Epithelial cell of esophagus (primary cell): ENCODE measurements at regions not wholly inside any gene's neighbourhood (a gene's known extent, or its start where the extent isn't known, plus 50 kb on each side); places are given as distances from the start of the nearest gene placed in this dataset.
A peak's percentile ranks its signal among the peaks of the same experiment; 100 is the strongest.

Experiments
- DNase-seq: peaks from one replicate; pipeline ENCODE4 v3.0.0; 2010; ENCODE audit warnings: low read depth
- H3K4me3 ChIP-seq: 2 replicates; pipeline ENCODE4 v1.5.1; 2011; ENCODE audit warnings: mild to moderate bottlenecking, low read length, control low read depth
- CTCF ChIP-seq: IDR thresholded peaks from 2 replicates; pipeline ENCODE4 v1.5.1; 2011; ENCODE audit warnings: low read depth, mild to moderate bottlenecking, low read length, control low read depth, inconsistent platforms; ENCODE audit not compliant: insufficient read depth; ENCODE audit errors: missing control alignments

- DNase-seq, result no peak
- H3K4me3 ChIP-seq, result no peak overlapping the region
- TF ChIP-seq CTCF, result no peak
These were observed 252.5 kb upstream of the SIX2 start for GRCh38 chr2:45261746-45262145.

GRCh38 chr2:45260946-45261345, 251.7 kb upstream of the SIX2 start:
- no peak for DNase-seq
- no peak for TF ChIP-seq CTCF
- no peak overlapping the region for H3K4me3 ChIP-seq

GRCh38 chr2:45259547-45260160, 250.4 kb upstream of the SIX2 start:
- DNase-seq, result no peak
- no peak for TF ChIP-seq CTCF
- H3K4me3 ChIP-seq, result no peak overlapping the region

GRCh38 chr2:45259138-45259537, 249.9 kb upstream of the SIX2 start:
- no peak overlapping the region for H3K4me3 ChIP-seq
- DNase-seq, result peak; percentile 28

GRCh38 chr2:45258311-45258710, 249.1 kb upstream of the SIX2 start:
- DNase-seq, result no peak
- no peak overlapping the region for H3K4me3 ChIP-seq
- no peak for TF ChIP-seq CTCF

More at GRCh38 chr2:45259138-45259537, 249.9 kb upstream of the SIX2 start:
- no peak for TF ChIP-seq CTCF

- no peak for TF ChIP-seq CTCF
- no peak overlapping the region for H3K4me3 ChIP-seq
- DNase-seq, result no peak
These were observed 248.6 kb upstream of the SIX2 start for GRCh38 chr2:45257820-45258219.
